ENCODE measurements at regions not wholly inside any gene's neighbourhood (a gene's known extent, or its start where the extent isn't known, plus 50 kb on each side); places are given as distances from the start of the nearest gene placed in this dataset.

- DNase-seq = no peak
Observed at GRCh38 chr12:127074161-127074560, 1192.8 kb upstream of the TMEM132C start.

- DNase-seq = no peak
Observed at GRCh38 chr12:127075981-127076380, 1191.0 kb upstream of the TMEM132C start.

- DNase-seq = no peak
Observed at GRCh38 chr12:127077262-127078045, 1189.5 kb upstream of the TMEM132C start.

GRCh38 chr12:127078577-127079350 lies 1188.2 kb upstream of the TMEM132C start:
- no peak for DNase-seq

- DNase-seq = no peak
Observed at GRCh38 chr12:127079636-127080035, 1187.3 kb upstream of the TMEM132C start.

- DNase-seq = no peak
Observed at GRCh38 chr12:127081058-127081457, 1185.9 kb upstream of the TMEM132C start.

- DNase-seq = peak; percentile 20 to 67 (median 48)
Observed at GRCh38 chr12:127083008-127083949, 1183.7 kb upstream of the TMEM132C start.

GRCh38 chr12:127101076-127101475 lies 1165.9 kb upstream of the TMEM132C start:
- DNase-seq = no peak

GRCh38 chr12:127106041-127106440 lies 1160.9 kb upstream of the TMEM132C start:
- DNase-seq = no peak

- DNase-seq = no peak
Observed at GRCh38 chr12:127106697-127107096, 1160.3 kb upstream of the TMEM132C start.

GRCh38 chr12:127107744-127108143 lies 1159.2 kb upstream of the TMEM132C start:
- no peak for DNase-seq

GRCh38 chr12:127108360-127109215 lies 1158.4 kb upstream of the TMEM132C start:
- DNase-seq = peak; percentile 72 to 81 (median 74)

GRCh38 chr12:127113945-127114344 lies 1153.0 kb upstream of the TMEM132C start:
- no peak for DNase-seq

- no peak for DNase-seq
Observed at GRCh38 chr12:127115468-127116035, 1151.4 kb upstream of the TMEM132C start.

GRCh38 chr12:127118251-127118650 lies 1148.7 kb upstream of the TMEM132C start:
- DNase-seq = no peak

GRCh38 chr12:127119600-127120140 lies 1147.3 kb upstream of the TMEM132C start:
- no peak for DNase-seq

- DNase-seq = no peak
Observed at GRCh38 chr12:127120851-127121250, 1146.1 kb upstream of the TMEM132C start.

- DNase-seq = no peak
Observed at GRCh38 chr12:127121494-127122084, 1145.4 kb upstream of the TMEM132C start.

GRCh38 chr12:127125607-127126259 lies 1141.2 kb upstream of the TMEM132C start:
- peak in 3 of 4 experiments; percentile 15 to 37 (median 35) for DNase-seq

GRCh38 chr12:127126260-127126628 lies 1140.7 kb upstream of the TMEM132C start:
- DNase-seq = no peak
